Right lobe of liver (tissue), 6 donors: ENCODE measurements at regions not wholly inside any gene's neighbourhood (a gene's known extent, or its start where the extent isn't known, plus 50 kb on each side); places are given as distances from the start of the nearest gene placed in this dataset.

Source experiments
- ATAC-seq, 4 donors: fragments of 200-7000 bp; cut with Tn5 transposase; one replicate each; pipeline ENCODE4 v1.9.1; 2020; ENCODE audit warnings: mild to moderate bottlenecking in 4 of 4, moderate library complexity in 4 of 4
- DNase-seq, 3 donors: peaks; one replicate each; pipeline ENCODE4 v3.0.0-alpha.2; 2020
- H3K27ac ChIP-seq, 3 donors: fragments of 200-600 bp; one replicate each; pipeline ENCODE4 v1.8.0; 2022
- H3K27me3 ChIP-seq, 2 donors: fragments of 200-600 bp; one replicate each; pipeline ENCODE4 v1.8.0; 2022
- H3K36me3 ChIP-seq, 4 donors: fragments of 200-600 bp; sonication (generic) in 1 of 4; one replicate each; pipeline versions ENCODE4 v1.5.1 to v1.8.0; 2017 to 2022; ENCODE audit warnings: control low read depth in 1 of 4
- H3K4me1 ChIP-seq, 4 donors: fragments of 200-600 bp; sonication (generic) in 1 of 4; one replicate each; pipeline versions ENCODE4 v1.5.1 to v1.8.0; 2017 to 2022; ENCODE audit warnings: control low read depth in 1 of 4
- H3K4me3 ChIP-seq, 3 donors: fragments of 200-600 bp; one replicate each; pipeline ENCODE4 v1.8.0; 2022
- H3K9me3 ChIP-seq, 4 donors: fragments of 200-600 bp; sonication (generic) in 1 of 4; one replicate each; pipeline versions ENCODE4 v1.5.1 to v1.8.0; 2017 to 2022; ENCODE audit warnings: control low read depth in 1 of 4
- POLR2A ChIP-seq: fragments of 450-650 bp; IDR thresholded peaks from one replicate; pipeline ENCODE4 v1.6.1; 2017; ENCODE audit warnings: antibody characterized with exemption, mild to moderate bottlenecking
- WGBS: methylation state at CpG from one replicate; pipeline ENCODE4 v1.1.6; 2018; ENCODE audit warnings: low coverage, low lambda C conversion rate; ENCODE audit not compliant: insufficient coverage; ENCODE audit errors: missing lambda C conversion rate; 5-methylcytosine and 5-hydroxymethylcytosine counted together
- intact Hi-C, 2 donors: fragments of 100-400 bp; cut with DNase I; formaldehyde crosslinking; loops; one replicate each; pipeline versions ENCODE4 v1.11.2 to v1.14.1; 2022
- TF ChIP-seq, protein P1 (sequence below), 4 donors: fragments of 200-600 bp in 3 of 4; fragments of 450-650 bp in 1 of 4; IDR thresholded peaks; one replicate each; pipeline versions ENCODE4 v1.5.1 to v1.8.0; 2016 to 2022; ENCODE audit warnings: antibody characterized with exemption in 4 of 4, mild to moderate bottlenecking in 2 of 4
- donor health status: DM: no; HTN: yes; CAD: no.
- donor health status: DM: no; HTN: no; CAD: no.
- donor health status: DM: no; HTN: no; CAD: no.
- donor health status: DM: no; HTN: yes; CAD: no.
- donor health status: DM: no; HTN: yes; CAD: no.

DNA sequence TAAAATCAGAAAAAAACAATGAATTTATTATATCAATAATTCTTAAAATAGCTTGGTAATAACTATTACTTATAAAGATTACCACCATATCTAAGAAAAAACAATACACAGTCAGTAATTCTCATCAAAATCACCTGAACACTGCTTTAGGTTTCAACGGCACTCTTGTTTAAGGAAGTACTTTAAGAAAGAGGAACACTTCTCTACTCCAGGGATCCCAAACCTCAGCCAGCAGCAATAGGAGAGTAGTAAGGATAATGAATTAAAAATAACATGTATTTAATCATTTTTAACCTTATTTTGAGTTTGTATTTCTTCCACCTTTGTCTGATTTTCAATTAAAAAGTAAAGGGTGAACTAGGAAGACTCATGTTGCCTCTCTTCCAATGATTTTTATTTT, 494.0 kb upstream of the NR2F2 start:
- Histone ChIP-seq H3K27ac (no peak overlapping the region), H3K4me1 (no peaks in the 10 kb centered on the region), H3K36me3 (no peaks in the 10 kb centered on the region), H3K4me3 (no peak overlapping the region), H3K9me3 (no peaks in the 10 kb centered on the region), H3K27me3 (no peaks in the 10 kb centered on the region)
- intact Hi-C loops = no loop called here
- WGBS = 77% methylated on average over 1 of the region's 1 CpG
- ATAC-seq (no peak), DNase-seq (no peak)
- TF ChIP-seq, protein P1, sequence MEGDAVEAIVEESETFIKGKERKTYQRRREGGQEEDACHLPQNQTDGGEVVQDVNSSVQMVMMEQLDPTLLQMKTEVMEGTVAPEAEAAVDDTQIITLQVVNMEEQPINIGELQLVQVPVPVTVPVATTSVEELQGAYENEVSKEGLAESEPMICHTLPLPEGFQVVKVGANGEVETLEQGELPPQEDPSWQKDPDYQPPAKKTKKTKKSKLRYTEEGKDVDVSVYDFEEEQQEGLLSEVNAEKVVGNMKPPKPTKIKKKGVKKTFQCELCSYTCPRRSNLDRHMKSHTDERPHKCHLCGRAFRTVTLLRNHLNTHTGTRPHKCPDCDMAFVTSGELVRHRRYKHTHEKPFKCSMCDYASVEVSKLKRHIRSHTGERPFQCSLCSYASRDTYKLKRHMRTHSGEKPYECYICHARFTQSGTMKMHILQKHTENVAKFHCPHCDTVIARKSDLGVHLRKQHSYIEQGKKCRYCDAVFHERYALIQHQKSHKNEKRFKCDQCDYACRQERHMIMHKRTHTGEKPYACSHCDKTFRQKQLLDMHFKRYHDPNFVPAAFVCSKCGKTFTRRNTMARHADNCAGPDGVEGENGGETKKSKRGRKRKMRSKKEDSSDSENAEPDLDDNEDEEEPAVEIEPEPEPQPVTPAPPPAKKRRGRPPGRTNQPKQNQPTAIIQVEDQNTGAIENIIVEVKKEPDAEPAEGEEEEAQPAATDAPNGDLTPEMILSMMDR (IDR thresholded peaks at IDR 0.05) = no peak
- no peak for TF ChIP-seq POLR2A

GRCh38 chr15:95837341-95838004, 493.0 kb upstream of the NR2F2 start:
- Histone ChIP-seq H3K36me3 (no peaks in the 10 kb centered on the region), H3K27ac (no peak overlapping the region), H3K27me3 (no peaks in the 10 kb centered on the region), H3K9me3 (no peaks in the 10 kb centered on the region), H3K4me1 (no peaks in the 10 kb centered on the region), H3K4me3 (no peak overlapping the region)
- TF ChIP-seq POLR2A = no peak
- TF ChIP-seq, protein P1 (IDR thresholded peaks at IDR 0.05) = no peak
- 76% methylated on average over 4 of the region's 4 CpGs for WGBS
- DNase-seq (no peak), ATAC-seq (no peak)
- intact Hi-C loops = no loop called here

GRCh38 chr15:95839367-95839782, 491.1 kb upstream of the NR2F2 start:
- peak overlapping the region in 1 of 3 donors; percentile 39 for H3K27ac ChIP-seq
- DNase-seq (no peak), ATAC-seq (peak; percentile 41 to 61 (median 56))
- intact Hi-C loops = no loop called here
- TF ChIP-seq, protein P1 (IDR thresholded peaks at IDR 0.05) = no peak
- TF ChIP-seq POLR2A = no peak
- H3K4me1 ChIP-seq = no peaks in the 10 kb centered on the region
- no peaks in the 10 kb centered on the region for H3K9me3 ChIP-seq
- H3K36me3 ChIP-seq = no peaks in the 10 kb centered on the region
- H3K27me3 ChIP-seq = no peaks in the 10 kb centered on the region
- 35% methylated on average over 2 of the region's 2 CpGs for WGBS
- no peak overlapping the region for H3K4me3 ChIP-seq

GRCh38 chr15:95840004-95840403, 490.5 kb upstream of the NR2F2 start:
- no peak for DNase-seq
- no peak overlapping the region for H3K4me3 ChIP-seq
- no peaks in the 10 kb centered on the region for H3K4me1 ChIP-seq
- WGBS = 73% methylated on average over 4 of the region's 4 CpGs
- peak overlapping the region in 1 of 3 donors; percentile 39 for H3K27ac ChIP-seq
- intact Hi-C loops = no loop called here
- H3K27me3 ChIP-seq = no peaks in the 10 kb centered on the region
- no peak for TF ChIP-seq POLR2A
- H3K9me3 ChIP-seq = no peaks in the 10 kb centered on the region
- H3K36me3 ChIP-seq = no peaks in the 10 kb centered on the region
- no peak for ATAC-seq

GRCh38 chr15:95840855-95841254, 489.6 kb upstream of the NR2F2 start:
- Histone ChIP-seq H3K27me3 (no peaks in the 10 kb centered on the region), H3K4me1 (no peaks in the 10 kb centered on the region), H3K27ac (no peak overlapping the region), H3K9me3 (no peaks in the 10 kb centered on the region), H3K36me3 (no peaks in the 10 kb centered on the region), H3K4me3 (no peak overlapping the region)
- intact Hi-C loops = no loop called here
- 84% methylated on average over 6 of the region's 6 CpGs for whole genome bisulfite sequencing
- no peak for DNase-seq
- ATAC-seq = no peak
- TF ChIP-seq POLR2A = no peak
- TF ChIP-seq, protein P1 (IDR thresholded peaks at IDR 0.05) = no peak
